ENCODE measurements at regions not wholly inside any gene's neighbourhood (a gene's known extent, or its start where the extent isn't known, plus 50 kb on each side); places are given as distances from the start of the nearest gene placed in this dataset.

GRCh38 chr3:86388820-86389219 is 602.1 kb downstream of the VGLL3 start:
- FAIRE-seq = no peak
- Histone ChIP-seq H3K27ac (no peak overlapping the region), H3K4me1 (no peaks in the 10 kb centered on the region), H3K4me2 (no peak overlapping the region), H3K4me3 (no peak overlapping the region), H3K9me3 (no peaks in the 10 kb centered on the region)
- 24% methylated on average over 4 of the region's 4 CpGs for WGBS (ENCODE audit: missing lambda C conversion rate)
- peak in 1 of 2 experiments; percentile 2 for DNase-seq (ENCODE audit: low read depth in 1 of 2, low spot score in 1 of 2)
- ChIA-PET CTCF (no interaction called here), POLR2A (no interaction called here)
- ATAC-seq = no peak; a peak in 1 of 6 replicates
- TF ChIP-seq, protein P1, sequence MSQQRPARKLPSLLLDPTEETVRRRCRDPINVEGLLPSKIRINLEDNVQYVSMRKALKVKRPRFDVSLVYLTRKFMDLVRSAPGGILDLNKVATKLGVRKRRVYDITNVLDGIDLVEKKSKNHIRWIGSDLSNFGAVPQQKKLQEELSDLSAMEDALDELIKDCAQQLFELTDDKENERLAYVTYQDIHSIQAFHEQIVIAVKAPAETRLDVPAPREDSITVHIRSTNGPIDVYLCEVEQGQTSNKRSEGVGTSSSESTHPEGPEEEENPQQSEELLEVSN (IDR thresholded peaks at IDR 0.05; ENCODE audit: borderline replicate concordance, low read depth) = no peak
- no peak for TF ChIP-seq MAFK (IDR thresholded peaks at IDR 0.05; ENCODE audit: partially characterized antibody)
- no peak for TF ChIP-seq NPAS2 (CRISPR knock-in tag; IDR thresholded peaks at IDR 0.05; ENCODE audit: borderline replicate concordance)

DNA sequence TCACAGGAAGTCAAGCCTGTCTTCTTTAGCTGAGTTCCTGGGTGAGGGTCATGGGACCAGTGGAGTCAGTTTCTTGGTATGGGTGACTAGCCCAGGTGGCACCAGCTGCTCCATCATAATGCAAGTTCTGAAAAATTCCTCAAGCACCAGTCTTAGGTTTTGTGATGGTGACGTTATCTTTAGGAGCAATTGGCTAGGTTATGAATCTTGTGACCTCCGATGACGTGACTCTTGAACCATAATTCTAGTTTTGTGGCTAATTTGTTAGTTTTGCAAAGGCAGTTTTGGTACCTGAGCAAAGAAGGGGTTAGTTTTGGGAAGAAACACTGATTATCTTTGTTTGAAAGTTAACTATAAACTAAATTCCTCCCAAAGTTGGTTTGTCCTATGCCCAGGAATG is 608.4 kb downstream of the VGLL3 start:
- Histone ChIP-seq H3K4me3 (no peak overlapping the region), H3K9me3 (no peaks in the 10 kb centered on the region), H3K4me1 (no peaks in the 10 kb centered on the region), H3K4me2 (no peak overlapping the region), H3K27ac (no peak overlapping the region)
- ATAC-seq (no peak), DNase-seq (ENCODE audit: low read depth in 1 of 2, low spot score in 1 of 2) (no peak), FAIRE-seq (no peak)
- POLR2A ChIA-PET = no interaction called here
- TF ChIP-seq BHLHE40 (IDR thresholded peaks at IDR 0.05; ENCODE audit: low read depth, low read length) (no peak), ZC3H11A (IDR thresholded peaks at IDR 0.05) (no peak), ELK1 (IDR thresholded peaks at IDR 0.05; ENCODE audit: low read depth, low read length) (no peak), MAZ (IDR thresholded peaks at IDR 0.05; ENCODE audit: borderline replicate concordance, low read depth, low read length) (no peak)
- 51% methylated on average over 3 of the region's 3 CpGs for WGBS (ENCODE audit: missing lambda C conversion rate)
- CTCF ChIA-PET = no interaction called here

GRCh38 chr3:86381247-86381646 is 609.7 kb downstream of the VGLL3 start:
- DNase-seq (ENCODE audit: low read depth in 1 of 2, low spot score in 1 of 2) (no peak), FAIRE-seq (no peak), ATAC-seq (no peak)
- Histone ChIP-seq H3K27ac (no peak overlapping the region), H3K4me2 (no peak overlapping the region), H3K4me1 (no peaks in the 10 kb centered on the region), H3K9me3 (no peaks in the 10 kb centered on the region), H3K4me3 (no peak overlapping the region)
- CTCF ChIA-PET = no interaction called here
- TF ChIP-seq HDAC2 (IDR thresholded peaks at IDR 0.05) = no peak
- TF ChIP-seq BHLHE40 (IDR thresholded peaks at IDR 0.05; ENCODE audit: low read depth, low read length) = no peak
- TF ChIP-seq FOXS1 (CRISPR knock-in tag; IDR thresholded peaks at IDR 0.05) = no peak
- no peak for TF ChIP-seq JUN (IDR thresholded peaks at IDR 0.05)
- TF ChIP-seq, protein P2, sequence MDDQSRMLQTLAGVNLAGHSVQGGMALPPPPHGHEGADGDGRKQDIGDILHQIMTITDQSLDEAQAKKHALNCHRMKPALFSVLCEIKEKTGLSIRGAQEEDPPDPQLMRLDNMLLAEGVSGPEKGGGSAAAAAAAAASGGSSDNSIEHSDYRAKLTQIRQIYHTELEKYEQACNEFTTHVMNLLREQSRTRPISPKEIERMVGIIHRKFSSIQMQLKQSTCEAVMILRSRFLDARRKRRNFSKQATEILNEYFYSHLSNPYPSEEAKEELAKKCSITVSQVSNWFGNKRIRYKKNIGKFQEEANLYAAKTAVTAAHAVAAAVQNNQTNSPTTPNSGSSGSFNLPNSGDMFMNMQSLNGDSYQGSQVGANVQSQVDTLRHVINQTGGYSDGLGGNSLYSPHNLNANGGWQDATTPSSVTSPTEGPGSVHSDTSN (IDR thresholded peaks at IDR 0.05) = no peak
- TF ChIP-seq RAD21 (conservative IDR thresholded peaks at IDR 0.05 in 1 of 2, IDR thresholded peaks at IDR 0.05 in 1 of 2) = no peak
- TF ChIP-seq CHD4 (IDR thresholded peaks at IDR 0.05; ENCODE audit: borderline replicate concordance) = no peak
- WGBS (ENCODE audit: missing lambda C conversion rate) = 29% methylated on average over 2 of the region's 2 CpGs
- POLR2A ChIA-PET = no interaction called here

DNA sequence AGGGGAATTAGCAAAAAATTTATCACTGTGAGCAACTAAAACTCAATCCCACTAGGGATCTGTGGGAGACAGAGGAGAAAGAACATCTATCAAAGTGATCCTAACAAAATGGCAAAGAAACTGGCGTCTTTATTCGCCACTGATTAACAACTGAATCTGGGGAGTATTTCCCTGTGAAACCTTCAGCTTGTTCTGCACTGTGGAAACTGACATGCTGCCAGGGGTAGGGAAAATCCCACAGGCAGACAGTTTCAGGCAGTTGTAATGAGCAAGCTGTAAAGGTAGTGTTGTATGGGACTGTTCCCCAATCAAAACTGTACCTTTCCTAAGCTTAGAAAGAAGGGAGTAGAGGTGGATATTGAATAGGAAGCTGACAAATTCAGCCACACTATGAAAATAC is 611.7 kb downstream of the VGLL3 start:
- DNase-seq (ENCODE audit: low read depth in 1 of 2, low spot score in 1 of 2) (no peak), FAIRE-seq (no peak), ATAC-seq (no peak)
- Histone ChIP-seq H3K4me1 (no peaks in the 10 kb centered on the region), H3K27ac (no peak overlapping the region), H3K4me3 (no peak overlapping the region), H3K4me2 (no peak overlapping the region), H3K9me3 (no peaks in the 10 kb centered on the region)
- ChIA-PET POLR2A (no interaction called here), CTCF (no interaction called here)
- TF ChIP-seq RFX5 (IDR thresholded peaks at IDR 0.05) (no peak), CHD4 (IDR thresholded peaks at IDR 0.05; ENCODE audit: borderline replicate concordance) (no peak), SREBF2 (IDR thresholded peaks at IDR 0.05) (no peak), GATA3 (IDR thresholded peaks at IDR 0.05; ENCODE audit: borderline replicate concordance) (no peak), CBX2 (IDR thresholded peaks at IDR 0.05; ENCODE audit: borderline replicate concordance, low read depth) (no peak), FOXS1 (CRISPR knock-in tag; IDR thresholded peaks at IDR 0.05) (no peak), RARB (CRISPR knock-in tag; IDR thresholded peaks at IDR 0.05) (no peak), FOSL2 (IDR thresholded peaks at IDR 0.05) (no peak), FOSL2 (CRISPR knock-in tag; IDR thresholded peaks at IDR 0.05) (no peak), KDM5A (IDR thresholded peaks at IDR 0.05) (no peak), KDM1A (IDR thresholded peaks at IDR 0.05; ENCODE audit: low read depth) (no peak), HDAC2 (IDR thresholded peaks at IDR 0.05) (no peak)
- WGBS (ENCODE audit: missing lambda C conversion rate) = 41% methylated on average over 2 of the region's 2 CpGs

All from A549 (cell line).